HEK293 (cell line): ENCODE measurements at regions not wholly inside any gene's neighbourhood (a gene's known extent, or its start where the extent isn't known, plus 50 kb on each side); places are given as distances from the start of the nearest gene placed in this dataset.

ENCODE experiments used
- GLIS1 ChIP-seq: fragments of 450-650 bp; formaldehyde crosslinking; IDR thresholded peaks from 2 replicates; pipeline ENCODE4 v1.5.1; 2016; ENCODE audit warnings: missing biosample characterization, missing genetic modification characterization
- MYNN ChIP-seq: fragments of 450-650 bp; formaldehyde crosslinking; IDR thresholded peaks from 2 replicates; pipeline ENCODE4 v1.5.1; 2016; ENCODE audit warnings: missing biosample characterization, missing genetic modification characterization, borderline replicate concordance
- RBAK ChIP-seq: fragments of 450-650 bp; formaldehyde crosslinking; IDR thresholded peaks from 2 replicates; pipeline ENCODE4 v1.5.1; 2016; ENCODE audit warnings: missing biosample characterization, missing genetic modification characterization
- ZBTB1 ChIP-seq: fragments of 450-650 bp; formaldehyde crosslinking; IDR thresholded peaks from 2 replicates; pipeline ENCODE4 v1.5.1; 2016; ENCODE audit warnings: missing biosample characterization, missing genetic modification characterization
- ZNF10 ChIP-seq: fragments of 450-650 bp; formaldehyde crosslinking; IDR thresholded peaks from 2 replicates; pipeline ENCODE4 v1.5.1; 2017; ENCODE audit warnings: missing biosample characterization, missing genetic modification characterization
- ZNF138 ChIP-seq: fragments of 450-650 bp; formaldehyde crosslinking; IDR thresholded peaks from 2 replicates; pipeline ENCODE4 v1.5.1; 2016; ENCODE audit warnings: missing biosample characterization, missing genetic modification characterization, borderline replicate concordance
- ZNF2 ChIP-seq: fragments of 450-650 bp; formaldehyde crosslinking; IDR thresholded peaks from 2 replicates; pipeline ENCODE4 v1.5.1; 2016; ENCODE audit warnings: missing biosample characterization, missing genetic modification characterization
- ZNF48 ChIP-seq: fragments of 450-650 bp; formaldehyde crosslinking; IDR thresholded peaks from 2 replicates; pipeline ENCODE4 v1.5.1; 2016; ENCODE audit warnings: missing biosample characterization, missing genetic modification characterization
- ZNF530 ChIP-seq: fragments of 450-650 bp; formaldehyde crosslinking; IDR thresholded peaks from 2 replicates; pipeline ENCODE4 v1.5.1; 2016; ENCODE audit warnings: low read depth, missing biosample characterization, missing genetic modification characterization
- ZNF623 ChIP-seq: fragments of 450-650 bp; formaldehyde crosslinking; IDR thresholded peaks from 2 replicates; pipeline ENCODE4 v1.5.1; 2016; ENCODE audit warnings: missing biosample characterization, missing genetic modification characterization
- TF ChIP-seq, protein P1 (sequence below): fragments of 450-650 bp; formaldehyde crosslinking; IDR thresholded peaks from 2 replicates; pipeline ENCODE4 v1.5.1; 2016; ENCODE audit warnings: missing biosample characterization, missing genetic modification characterization, low read depth
- TF ChIP-seq, protein P2 (sequence below): fragments of 450-650 bp; formaldehyde crosslinking; IDR thresholded peaks from 2 replicates; pipeline ENCODE4 v1.5.1; 2016; ENCODE audit warnings: missing biosample characterization, missing genetic modification characterization

DNA sequence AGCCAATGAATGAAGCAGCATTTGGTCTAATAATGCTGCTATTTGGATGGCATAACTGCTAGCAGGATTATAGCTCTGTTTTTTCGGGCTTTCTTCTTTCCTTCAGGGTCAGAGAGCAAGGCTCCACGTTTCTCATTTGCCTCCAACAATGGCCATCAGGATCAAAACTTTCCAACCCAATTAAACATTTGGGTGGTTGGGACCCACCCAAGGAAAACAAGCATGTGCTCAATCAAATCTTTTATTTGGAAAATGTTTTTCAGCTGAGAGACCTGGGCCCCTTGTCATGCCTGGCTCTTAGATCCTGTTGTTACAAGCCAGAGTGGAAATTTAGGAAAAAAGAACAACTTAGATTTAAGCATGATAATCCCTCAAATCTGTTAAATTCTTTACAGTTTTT lies 373.1 kb upstream of the USP24 start:
- TF ChIP-seq, protein P1, sequence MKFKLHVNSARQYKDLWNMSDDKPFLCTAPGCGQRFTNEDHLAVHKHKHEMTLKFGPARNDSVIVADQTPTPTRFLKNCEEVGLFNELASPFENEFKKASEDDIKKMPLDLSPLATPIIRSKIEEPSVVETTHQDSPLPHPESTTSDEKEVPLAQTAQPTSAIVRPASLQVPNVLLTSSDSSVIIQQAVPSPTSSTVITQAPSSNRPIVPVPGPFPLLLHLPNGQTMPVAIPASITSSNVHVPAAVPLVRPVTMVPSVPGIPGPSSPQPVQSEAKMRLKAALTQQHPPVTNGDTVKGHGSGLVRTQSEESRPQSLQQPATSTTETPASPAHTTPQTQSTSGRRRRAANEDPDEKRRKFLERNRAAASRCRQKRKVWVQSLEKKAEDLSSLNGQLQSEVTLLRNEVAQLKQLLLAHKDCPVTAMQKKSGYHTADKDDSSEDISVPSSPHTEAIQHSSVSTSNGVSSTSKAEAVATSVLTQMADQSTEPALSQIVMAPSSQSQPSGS (tag by site-specific recombination), result no peak
- TF ChIP-seq, protein P2, sequence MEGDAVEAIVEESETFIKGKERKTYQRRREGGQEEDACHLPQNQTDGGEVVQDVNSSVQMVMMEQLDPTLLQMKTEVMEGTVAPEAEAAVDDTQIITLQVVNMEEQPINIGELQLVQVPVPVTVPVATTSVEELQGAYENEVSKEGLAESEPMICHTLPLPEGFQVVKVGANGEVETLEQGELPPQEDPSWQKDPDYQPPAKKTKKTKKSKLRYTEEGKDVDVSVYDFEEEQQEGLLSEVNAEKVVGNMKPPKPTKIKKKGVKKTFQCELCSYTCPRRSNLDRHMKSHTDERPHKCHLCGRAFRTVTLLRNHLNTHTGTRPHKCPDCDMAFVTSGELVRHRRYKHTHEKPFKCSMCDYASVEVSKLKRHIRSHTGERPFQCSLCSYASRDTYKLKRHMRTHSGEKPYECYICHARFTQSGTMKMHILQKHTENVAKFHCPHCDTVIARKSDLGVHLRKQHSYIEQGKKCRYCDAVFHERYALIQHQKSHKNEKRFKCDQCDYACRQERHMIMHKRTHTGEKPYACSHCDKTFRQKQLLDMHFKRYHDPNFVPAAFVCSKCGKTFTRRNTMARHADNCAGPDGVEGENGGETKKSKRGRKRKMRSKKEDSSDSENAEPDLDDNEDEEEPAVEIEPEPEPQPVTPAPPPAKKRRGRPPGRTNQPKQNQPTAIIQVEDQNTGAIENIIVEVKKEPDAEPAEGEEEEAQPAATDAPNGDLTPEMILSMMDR (tag by site-specific recombination), result no peak
- TF ChIP-seq ZBTB1 (tag by site-specific recombination) (no peak), ZNF530 (tag by site-specific recombination) (no peak), ZNF48 (no peak), ZNF623 (tag by site-specific recombination) (no peak), RBAK (tag by site-specific recombination) (no peak), GLIS1 (tag by site-specific recombination) (no peak), ZNF10 (tag by site-specific recombination) (no peak), ZNF138 (tag by site-specific recombination) (no peak), MYNN (no peak), ZNF2 (tag by site-specific recombination) (no peak)
